GM12874 (cell line): ENCODE measurements at regions not wholly inside any gene's neighbourhood (a gene's known extent, or its start where the extent isn't known, plus 50 kb on each side); places are given as distances from the start of the nearest gene placed in this dataset.

Source experiments
- CTCF ChIP-seq: IDR thresholded peaks from 2 replicates; pipeline ENCODE4 v1.5.1; 2011; ENCODE audit warnings: low read depth, mild to moderate bottlenecking, control low read depth, low read length, moderate library complexity; ENCODE audit not compliant: insufficient read depth

DNA sequence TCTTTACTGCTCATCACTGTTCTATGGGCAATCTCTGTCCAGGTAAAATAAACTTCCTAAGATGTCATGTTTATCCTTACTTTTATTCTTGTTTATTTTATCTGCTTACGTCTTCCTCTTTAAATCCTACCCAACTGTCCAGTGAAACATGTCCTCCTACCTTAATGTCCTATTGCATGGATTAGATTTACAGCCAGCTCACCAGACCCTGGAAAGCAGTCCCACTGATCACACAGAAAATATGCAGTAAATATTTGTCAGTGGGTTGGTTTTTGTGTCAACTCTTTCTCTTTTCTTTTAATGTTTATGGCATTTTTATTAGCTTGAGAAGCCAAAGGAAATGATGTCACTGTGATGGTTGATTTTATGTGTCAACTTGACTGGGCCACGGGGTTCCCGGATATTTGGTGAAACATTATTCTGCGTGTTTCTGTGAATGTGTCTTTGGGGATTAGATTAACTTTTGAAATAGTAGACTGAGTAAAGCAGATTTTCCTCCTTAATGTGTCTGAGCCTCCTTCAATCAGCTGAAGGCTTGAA is 258.3 kb downstream of the SRGAP2C start:
- TF ChIP-seq CTCF = no peak

- no peak for TF ChIP-seq CTCF
Observed at GRCh38 chr1:121444096-121444495, 259.3 kb downstream of the SRGAP2C start.

DNA sequence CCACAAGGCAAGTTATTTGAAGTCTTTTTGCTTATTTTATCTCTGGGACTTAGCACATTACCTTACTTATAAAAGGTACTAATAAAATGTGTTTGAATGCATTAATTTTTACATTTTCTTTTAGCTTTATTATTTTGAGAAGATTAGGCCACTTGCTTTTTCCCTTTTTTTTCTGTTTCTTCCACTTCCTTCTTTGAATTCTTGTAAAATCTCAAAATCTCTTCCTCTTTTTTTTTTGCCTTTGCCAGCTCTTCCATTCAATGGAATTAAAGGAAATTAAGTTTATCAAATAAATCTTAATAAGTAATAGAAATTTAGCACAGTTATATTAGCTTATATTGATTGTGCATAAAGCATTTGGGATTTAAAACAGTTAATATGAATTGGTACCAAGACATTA is 260.9 kb downstream of the SRGAP2C start:
- TF ChIP-seq CTCF = no peak

GRCh38 chr1:121448851-121449250 is 264.1 kb downstream of the SRGAP2C start:
- TF ChIP-seq CTCF = no peak

DNA sequence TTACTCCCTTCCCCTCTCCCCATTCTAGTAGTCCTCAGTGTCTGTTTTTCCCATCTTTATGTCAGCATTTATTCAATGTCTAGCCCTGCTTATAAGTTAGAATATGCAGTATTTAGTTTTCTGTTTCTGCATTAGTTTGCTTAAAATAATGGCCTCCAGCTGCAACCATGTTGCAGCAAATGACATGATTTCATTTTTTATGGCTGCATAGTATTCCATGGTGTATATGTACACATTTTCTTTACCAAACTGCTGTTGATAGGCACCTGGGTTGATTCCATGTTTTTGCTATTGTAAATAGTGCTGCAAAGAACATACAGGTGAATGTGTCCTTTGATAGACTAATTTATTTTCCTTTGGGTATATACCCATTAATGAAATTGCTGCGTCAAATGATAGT is 267.7 kb downstream of the SRGAP2C start:
- TF ChIP-seq CTCF = no peak

GRCh38 chr1:121458291-121459048 is 273.7 kb downstream of the SRGAP2C start:
- no peak for TF ChIP-seq CTCF

- TF ChIP-seq CTCF = no peak
Observed at GRCh38 chr1:121459235-121459634, 274.5 kb downstream of the SRGAP2C start.
